HepG2 (cell line): ENCODE measurements at regions not wholly inside any gene's neighbourhood (a gene's known extent, or its start where the extent isn't known, plus 50 kb on each side); places are given as distances from the start of the nearest gene placed in this dataset.

ENCODE experiments used
- ATAC-seq: fragments of 200-7000 bp; cut with Tn5 transposase; 3 replicates; pipeline ENCODE4 v1.9.1; 2020; ENCODE audit warnings: mild to moderate bottlenecking, moderate library complexity
- BruUV-seq: library from RNA; stranded (reverse); fragments of 400-500 nt; replicated peaks from 2 replicates; lab custom pipeline; 2021; lab: Mats Ljungman, UMichigan
- CTCF ChIA-PET: fragments of 300-600 bp; formaldehyde crosslinking; extraction: SDS; loops from one replicate; lab custom pipeline; 2021; ENCODE audit warnings: low total read pairs, inconsistent platforms, low intra/inter-chr PET ratio; lab: Yijun Ruan, JAX
- POLR2A ChIA-PET: fragments of 350-600 bp; sonication (Branson Sonifier 250); formaldehyde crosslinking; loops from one replicate; lab custom pipeline; 2020; ENCODE audit warnings: antibody characterized with exemption, inconsistent platforms; lab: Yijun Ruan, JAX
- DNase-seq: peaks from one replicate; pipeline ENCODE4 v3.0.0-alpha.2; 2015; ENCODE audit warnings: low spot score
- FAIRE-seq: peaks from 3 replicates; lab custom pipeline; 2011; peaks lifted over from hg19 to GRCh38; lab: Jason Lieb, UNC
- H2AFZ ChIP-seq: one replicate; pipeline ENCODE4 v1.6.1; 2011; ENCODE audit warnings: low read length, inconsistent platforms
- H3K27ac ChIP-seq: fragments of 300-600 bp; 3 replicates; pipeline ENCODE4 v1.8.0; 2011; ENCODE audit warnings: mixed run types, mild to moderate bottlenecking, mixed read lengths, low read length, inconsistent platforms; ENCODE audit not compliant: insufficient read depth; ENCODE audit errors: extremely low read length
- H3K27me3 ChIP-seq, 2 experiments: fragments of 200-600 bp in 1 of 2; 2 replicates in 1 of 2; 3 replicates in 1 of 2; pipeline versions ENCODE4 v1.6.0 to v1.8.0; 2011; ENCODE audit warnings: low read length in 2 of 2, mild to moderate bottlenecking in 2 of 2, moderate library complexity in 2 of 2, inconsistent platforms in 1 of 2; ENCODE audit not compliant: insufficient read depth in 2 of 2, control insufficient read depth in 1 of 2
- H3K36me3 ChIP-seq, 2 experiments: fragments of 200-600 bp in 1 of 2; replicated peaks in 1 of 2; 2 replicates in 1 of 2; 3 replicates in 1 of 2; pipeline versions ENCODE4 v1.5.1 to v1.8.0; 2011; ENCODE audit warnings: low read length in 2 of 2, inconsistent platforms in 1 of 2; ENCODE audit not compliant: insufficient read depth in 2 of 2, control insufficient read depth in 1 of 2
- H3K4me1 ChIP-seq: 2 replicates; pipeline ENCODE4 v1.5.1; 2012; ENCODE audit warnings: low read length, inconsistent platforms; ENCODE audit not compliant: insufficient read depth
- H3K4me2 ChIP-seq: 2 replicates; pipeline ENCODE4 v1.6.0; 2011; ENCODE audit warnings: low read depth, low read length, inconsistent platforms
- H3K4me3 ChIP-seq, 3 experiments: fragments of 200-600 bp in 1 of 3; sonication (generic), shearing (Covaris generic) in 1 of 3; replicated peaks in 1 of 3; 2 replicates each; pipeline ENCODE4 v1.5.1; 2011 to 2016; ENCODE audit warnings: low read length in 3 of 3, inconsistent platforms in 2 of 3, low read depth in 2 of 3, mild to moderate bottlenecking in 2 of 3, control low read depth in 1 of 3, mixed read lengths in 1 of 3; ENCODE audit not compliant: insufficient read depth in 1 of 3
- H3K79me2 ChIP-seq: one replicate; pipeline ENCODE4 v1.6.1; 2011; ENCODE audit warnings: low read length, inconsistent platforms; ENCODE audit not compliant: insufficient read depth
- H3K9ac ChIP-seq: 2 replicates; pipeline ENCODE4 v1.6.0; 2011; ENCODE audit warnings: mild to moderate bottlenecking, low read depth, low read length, inconsistent platforms; ENCODE audit not compliant: insufficient read depth
- H3K9me3 ChIP-seq: 2 replicates; pipeline ENCODE4 v1.5.1; 2012; ENCODE audit warnings: mild to moderate bottlenecking, low read length
- H4K20me1 ChIP-seq: 2 replicates; pipeline ENCODE4 v1.6.0; 2011; ENCODE audit warnings: inconsistent platforms, mild to moderate bottlenecking, low read length, moderate library complexity; ENCODE audit not compliant: insufficient read depth
- AGO2 ChIP-seq: fragments of 200-400 bp; formaldehyde crosslinking; optimal IDR thresholded peaks from 2 replicates; pipeline ENCODE3; 2017; ENCODE audit warnings: mild to moderate bottlenecking, low read depth, low read length, moderate library complexity
- ASH2L ChIP-seq: fragments of 300-600, 200-600 bp; sonication (generic); IDR thresholded peaks from 2 replicates; pipeline ENCODE4 v1.7.0; 2017; ENCODE audit warnings: low read depth, mild to moderate bottlenecking, moderate library complexity, mixed read lengths, low read length; ENCODE audit not compliant: insufficient read length
- NCOA5 ChIP-seq: sonication (generic); formaldehyde crosslinking; IDR thresholded peaks from 2 replicates; pipeline ENCODE4 v1.4.0; 2020; ENCODE audit warnings: missing genetic modification reagents
- NR1H2 ChIP-seq: sonication (generic); formaldehyde crosslinking; IDR thresholded peaks from 2 replicates; pipeline ENCODE4 v1.8.1; 2022; ENCODE audit warnings: low read depth, missing genetic modification reagents, borderline replicate concordance
- PITX1 ChIP-seq: sonication (generic); formaldehyde crosslinking; IDR thresholded peaks from 2 replicates; pipeline ENCODE4 v1.5.1; 2020; ENCODE audit warnings: mild to moderate bottlenecking, missing genetic modification reagents
- RELA ChIP-seq: sonication (generic); formaldehyde crosslinking; IDR thresholded peaks from 2 replicates; pipeline ENCODE4 v1.4.0; 2020; ENCODE audit warnings: missing genetic modification reagents
- SAP130 ChIP-seq: IDR thresholded peaks from 2 replicates; pipeline ENCODE4 v1.6.1; 2016; ENCODE audit warnings: low read depth
- SKI ChIP-seq: fragments of 450-650 bp; IDR thresholded peaks from one replicate; pipeline ENCODE4 v1.6.1; 2018; ENCODE audit warnings: mild to moderate bottlenecking; ENCODE audit not compliant: partially characterized antibody
- TBL1XR1 ChIP-seq: fragments of 150-350 bp; IDR thresholded peaks from 2 replicates; pipeline ENCODE4 v1.6.1; 2014; ENCODE audit warnings: borderline replicate concordance, low read length; ENCODE audit not compliant: partially characterized antibody
- THAP11 ChIP-seq: IDR thresholded peaks from 2 replicates; pipeline ENCODE4 v1.6.1; 2016; ENCODE audit warnings: missing biosample characterization, missing genetic modification reagents
- ZNF296 ChIP-seq: sonication (generic); formaldehyde crosslinking; conservative IDR thresholded peaks from 2 replicates; pipeline ENCODE4 v1.5.0; 2020; ENCODE audit warnings: mild to moderate bottlenecking, missing genetic modification reagents
- ZNF556 ChIP-seq: sonication (generic); formaldehyde crosslinking; IDR thresholded peaks from 2 replicates; pipeline ENCODE4 v1.4.0; 2020; ENCODE audit warnings: mild to moderate bottlenecking, missing genetic modification reagents, borderline replicate concordance
- ZNF678 ChIP-seq: sonication (generic); formaldehyde crosslinking; IDR thresholded peaks from 2 replicates; pipeline ENCODE4 v1.4.0; 2020; ENCODE audit warnings: mild to moderate bottlenecking, missing genetic modification reagents
- ZNF713 ChIP-seq: sonication (generic); formaldehyde crosslinking; IDR thresholded peaks from 2 replicates; pipeline ENCODE4 v1.4.0; 2020; ENCODE audit warnings: mild to moderate bottlenecking, missing genetic modification reagents
- ZNF782 ChIP-seq: sonication (generic); formaldehyde crosslinking; IDR thresholded peaks from 2 replicates; pipeline ENCODE4 v1.4.0; 2020; ENCODE audit warnings: missing genetic modification reagents, mild to moderate bottlenecking, borderline replicate concordance
- ZSCAN22 ChIP-seq: sonication (generic); formaldehyde crosslinking; IDR thresholded peaks from 2 replicates; pipeline ENCODE4 v1.4.0; 2020; ENCODE audit warnings: mild to moderate bottlenecking, missing genetic modification reagents
- WGBS: methylation state at CpG from one replicate; pipeline ENCODE4 v1.1.6; 2017; ENCODE audit warnings: low lambda C conversion rate; 5-methylcytosine and 5-hydroxymethylcytosine counted together
- in situ Hi-C: cut with HindIII; loops from 2 replicates; pipeline ENCODE4 v1.10.0; 2017; ENCODE audit warnings: low pct_unique_long_range_greater_than_20kb; ENCODE audit not compliant: extremely low pct_ligation_motif_present
- intact Hi-C: fragments of 100-400 bp; cut with micrococcal nuclease; formaldehyde crosslinking; loops from one replicate; pipeline ENCODE4 v1.10.0; 2022; ENCODE audit not compliant: unreplicated experiment
- TF ChIP-seq, protein P1 (sequence below): IDR thresholded peaks from 2 replicates; pipeline ENCODE4 v1.6.1; 2016; ENCODE audit warnings: mild to moderate bottlenecking, missing biosample characterization, missing genetic modification reagents
- TF ChIP-seq, protein P2 (sequence below): sonication (generic); formaldehyde crosslinking; IDR thresholded peaks from 2 replicates; pipeline ENCODE4 v1.4.0; 2020; ENCODE audit warnings: mild to moderate bottlenecking, missing genetic modification reagents

DNA sequence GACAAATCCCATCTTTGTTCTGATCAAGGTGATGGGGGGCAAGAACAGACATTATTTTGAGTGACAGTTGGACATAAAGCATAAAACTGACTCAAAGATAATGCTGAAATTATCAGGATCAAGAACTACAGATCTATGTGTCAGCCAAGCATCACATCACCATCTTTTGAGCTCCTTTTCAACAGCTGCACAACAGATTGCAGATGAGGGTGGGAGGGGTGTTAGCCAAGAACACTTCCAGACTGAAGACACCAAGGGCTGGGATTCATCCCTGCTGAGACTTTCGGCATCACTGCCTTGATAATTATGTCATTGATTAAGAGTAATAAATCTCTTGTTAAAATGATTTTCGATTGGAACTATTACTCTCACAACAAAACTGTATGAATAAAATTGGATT, 191.5 kb upstream of the NETO1 start:
- no peak overlapping the region for H3K4me2 ChIP-seq

DNA sequence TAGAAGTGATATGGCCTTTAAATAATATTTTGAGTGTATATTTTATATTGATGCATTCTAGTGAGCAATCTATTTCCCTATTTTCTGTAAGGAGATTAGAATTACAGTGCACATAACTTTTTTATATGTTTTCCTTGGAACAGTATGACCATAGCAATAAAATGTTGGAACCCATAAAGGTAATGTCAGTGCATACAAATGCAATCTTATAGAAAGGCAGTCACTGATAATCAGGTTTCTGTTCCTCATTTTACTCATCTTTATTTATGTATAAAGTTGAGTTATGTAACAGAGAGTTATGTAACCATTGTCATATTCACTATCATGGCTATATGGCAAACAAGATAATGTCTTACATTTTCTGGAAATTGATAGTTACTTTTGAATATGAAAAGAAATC, 179.9 kb upstream of the NETO1 start:
- ATAC-seq (no peak), DNase-seq (no peak), FAIRE-seq (no peak)
- intact Hi-C loops = no loop called here
- in situ Hi-C loops = no loop called here
- H3K4me3 ChIP-seq = no peak overlapping the region
- peaks cover 6% of the 10 kb centered on the region for H3K9me3 ChIP-seq
- H3K4me1 ChIP-seq = no peaks in the 10 kb centered on the region
- no peak overlapping the region for H3K27ac ChIP-seq
- H4K20me1 ChIP-seq = no peaks in the 10 kb centered on the region
- H3K79me2 ChIP-seq = no peaks in the 10 kb centered on the region
- no peaks in the 10 kb centered on the region for H3K27me3 ChIP-seq
- no peak overlapping the region for H2AFZ ChIP-seq
- POLR2A ChIA-PET = no interaction called here
- H3K9ac ChIP-seq = no peak overlapping the region
- no peak overlapping the region for H3K4me2 ChIP-seq
- BruUV-seq = no TSS peak
- no peaks in the 10 kb centered on the region for H3K36me3 ChIP-seq
- TF ChIP-seq ZNF782 = no peak
- no peak for TF ChIP-seq ZNF296 (CRISPR knock-in tag)
- TF ChIP-seq PITX1 (CRISPR knock-in tag) = no peak
- no peak for TF ChIP-seq AGO2
- TF ChIP-seq ZNF713 = no peak
- TF ChIP-seq, all 625 proteins: peak for 0
- CTCF ChIA-PET = no interaction called here

More for the DNA sequence above, 191.5 kb upstream of the NETO1 start:
- FAIRE-seq = no peak
- intact Hi-C loops = no loop called here
- no peak overlapping the region for H3K4me3 ChIP-seq
- H4K20me1 ChIP-seq = no peaks in the 10 kb centered on the region
- in situ Hi-C loops = no loop called here
- DNase-seq = no peak
- H3K9ac ChIP-seq = no peak overlapping the region
- no TSS peak for BruUV-seq
- ChIA-PET POLR2A (no interaction called here), CTCF (no interaction called here)
- 24% methylated on average over 2 of the region's 2 CpGs for WGBS
- no peaks in the 10 kb centered on the region for H3K9me3 ChIP-seq
- H3K36me3 ChIP-seq = no peaks in the 10 kb centered on the region
- no peak for ATAC-seq
- no peaks in the 10 kb centered on the region for H3K27me3 ChIP-seq
- TF ChIP-seq NCOA5 (no peak), SAP130 (no peak), TBL1XR1 (no peak), ASH2L (no peak), RELA (CRISPR knock-in tag) (no peak), ZSCAN22 (CRISPR knock-in tag) (no peak), SKI (no peak), THAP11 (no peak), ZNF556 (no peak), NR1H2 (CRISPR knock-in tag) (no peak), ZNF678 (CRISPR knock-in tag) (no peak)
- TF ChIP-seq, protein P1, sequence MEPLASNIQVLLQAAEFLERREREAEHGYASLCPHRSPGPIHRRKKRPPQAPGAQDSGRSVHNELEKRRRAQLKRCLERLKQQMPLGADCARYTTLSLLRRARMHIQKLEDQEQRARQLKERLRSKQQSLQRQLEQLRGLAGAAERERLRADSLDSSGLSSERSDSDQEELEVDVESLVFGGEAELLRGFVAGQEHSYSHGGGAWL (CRISPR knock-in tag) = no peak
- TF ChIP-seq, protein P2, sequence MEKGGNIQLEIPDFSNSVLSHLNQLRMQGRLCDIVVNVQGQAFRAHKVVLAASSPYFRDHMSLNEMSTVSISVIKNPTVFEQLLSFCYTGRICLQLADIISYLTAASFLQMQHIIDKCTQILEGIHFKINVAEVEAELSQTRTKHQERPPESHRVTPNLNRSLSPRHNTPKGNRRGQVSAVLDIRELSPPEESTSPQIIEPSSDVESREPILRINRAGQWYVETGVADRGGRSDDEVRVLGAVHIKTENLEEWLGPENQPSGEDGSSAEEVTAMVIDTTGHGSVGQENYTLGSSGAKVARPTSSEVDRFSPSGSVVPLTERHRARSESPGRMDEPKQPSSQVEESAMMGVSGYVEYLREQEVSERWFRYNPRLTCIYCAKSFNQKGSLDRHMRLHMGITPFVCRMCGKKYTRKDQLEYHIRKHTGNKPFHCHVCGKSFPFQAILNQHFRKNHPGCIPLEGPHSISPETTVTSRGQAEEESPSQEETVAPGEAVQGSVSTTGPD = no peak
- H3K79me2 ChIP-seq = no peaks in the 10 kb centered on the region
- H3K4me1 ChIP-seq = no peaks in the 10 kb centered on the region
- H2AFZ ChIP-seq = no peak overlapping the region
- H3K27ac ChIP-seq = no peak overlapping the region
